ENCODE measurements at regions not wholly inside any gene's neighbourhood (a gene's known extent, or its start where the extent isn't known, plus 50 kb on each side); places are given as distances from the start of the nearest gene placed in this dataset.
"Not testable (repeated sequence)": the region's sequence is repeated elsewhere in the genome, so short reads cannot be mapped to it uniquely, and the experiment has no call there.

- no peak overlapping the region for H3K9ac ChIP-seq
- no peaks in the 10 kb centered on the region for H3K36me3 ChIP-seq
- H3K4me3 ChIP-seq, result no peak overlapping the region
- peaks cover 0 to 4% (median 0%) of the 10 kb centered on the region in 11 experiments; a peak in 1 of 22 replicates for H4K20me1 ChIP-seq
- TF ChIP-seq Cebpa-rat (IDR thresholded peaks at IDR 0.05), result no peak
- H3K27ac ChIP-seq, result no peak overlapping the region
- no peak overlapping the region for H3K4me2 ChIP-seq
- no peaks in the 10 kb centered on the region for H3K4me1 ChIP-seq
- peaks cover 65 to 99% (median 96%) of the 10 kb centered on the region in 11 experiments for H3K27me3 ChIP-seq
- H3K9me3 ChIP-seq (replicated peaks in 1 of 11), result peaks cover 0 to 11% (median 4%) of the 10 kb centered on the region in 11 experiments; a peak in 7 of 22 replicates
These were observed 273.1 kb downstream of the SLITRK2 start for GRCh38 chrX:146090732-146091131.

GRCh38 chrX:146109362-146109761, 291.7 kb downstream of the SLITRK2 start:
- Histone ChIP-seq H3K4me2 (no peak overlapping the region), H3K4me3 (no peak overlapping the region), H3K27ac (no peak overlapping the region), H3K9me3 (replicated peaks in 1 of 11) (peaks cover 0 to 13% (median 0%) of the 10 kb centered on the region in 11 experiments; a peak in 3 of 22 replicates), H3K36me3 (no peaks in the 10 kb centered on the region), H3K9ac (no peak overlapping the region), H3K27me3 (peaks cover 56 to 78% (median 72%) of the 10 kb centered on the region in 11 experiments), H4K20me1 (no peaks in the 10 kb centered on the region; a peak in 1 of 22 replicates), H3K4me1 (no peaks in the 10 kb centered on the region)
- no peak for TF ChIP-seq Cebpa-rat (IDR thresholded peaks at IDR 0.05)

GRCh38 chrX:146119074-146119473, 301.4 kb downstream of the SLITRK2 start:
- H4K20me1 ChIP-seq, H3K36me3 ChIP-seq, H3K4me2 ChIP-seq, H3K4me3 ChIP-seq, H3K27ac ChIP-seq, H3K4me1 ChIP-seq, H3K9ac ChIP-seq: not testable (repeated sequence)
- H3K27me3 ChIP-seq, result peaks cover 44 to 84% (median 69%) of the 10 kb centered on the region in 11 experiments; a peak in 21 of 22 replicates
- peaks cover 0 to 19% (median 4%) of the 10 kb centered on the region in 11 experiments; a peak in 5 of 22 replicates for H3K9me3 ChIP-seq (replicated peaks in 1 of 11)

- Histone ChIP-seq H3K27me3 (peaks cover 63 to 76% (median 69%) of the 10 kb centered on the region in 11 experiments), H3K9me3 (replicated peaks in 1 of 11) (peaks cover 0 to 7% (median 0%) of the 10 kb centered on the region in 11 experiments; a peak in 2 of 22 replicates), H3K36me3 (no peaks in the 10 kb centered on the region), H3K9ac (no peak overlapping the region), H3K4me1 (peaks cover 0 to 4% (median 0%) of the 10 kb centered on the region in 10 experiments; a peak in 1 of 20 replicates), H3K4me3 (no peak overlapping the region), H3K4me2 (no peak overlapping the region), H4K20me1 (peaks cover 0 to 4% (median 0%) of the 10 kb centered on the region in 11 experiments; a peak in 2 of 22 replicates), H3K27ac (no peak overlapping the region)
- no peak for TF ChIP-seq Cebpa-rat (IDR thresholded peaks at IDR 0.05)
These were observed 310.0 kb downstream of the SLITRK2 start for GRCh38 chrX:146127617-146128016.

GRCh38 chrX:146141221-146141620, 323.6 kb downstream of the SLITRK2 start:
- peaks cover 91 to 100% (median 99%) of the 10 kb centered on the region in 11 experiments for H3K27me3 ChIP-seq

GRCh38 chrX:146144039-146144438, 326.4 kb downstream of the SLITRK2 start:
- Histone ChIP-seq H3K9me3 (replicated peaks in 1 of 11) (no peaks in the 10 kb centered on the region), H3K4me1 (no peaks in the 10 kb centered on the region), H3K27ac (no peak overlapping the region), H3K27me3 (peaks cover 96 to 100% (median 100%) of the 10 kb centered on the region in 11 experiments), H3K4me3 (no peak overlapping the region), H4K20me1 (no peaks in the 10 kb centered on the region), H3K36me3 (no peaks in the 10 kb centered on the region), H3K4me2 (no peak overlapping the region), H3K9ac (no peak overlapping the region)
- TF ChIP-seq Cebpa-rat (IDR thresholded peaks at IDR 0.05), result no peak

More at GRCh38 chrX:146141221-146141620, 323.6 kb downstream of the SLITRK2 start:
- no peaks in the 10 kb centered on the region for H3K4me1 ChIP-seq
- H3K9me3 ChIP-seq (replicated peaks in 1 of 11), result no peaks in the 10 kb centered on the region
- no peak overlapping the region for H3K9ac ChIP-seq
- H3K4me3 ChIP-seq, result no peak overlapping the region
- TF ChIP-seq Cebpa-rat (IDR thresholded peaks at IDR 0.05), result no peak
- H4K20me1 ChIP-seq, result 0 out of 22 replicates have a peak, but pooled peaks cover 0 to 3% (median 0%) of the 10 kb centered on the region in 11 experiments
- H3K27ac ChIP-seq, result no peak overlapping the region
- H3K4me2 ChIP-seq, result no peak overlapping the region
- H3K36me3 ChIP-seq, result no peaks in the 10 kb centered on the region

- Histone ChIP-seq H3K9ac (no peak overlapping the region), H3K4me1 (no peaks in the 10 kb centered on the region), H3K9me3 (replicated peaks in 1 of 11) (no peaks in the 10 kb centered on the region), H3K27ac (no peak overlapping the region), H3K4me2 (no peak overlapping the region), H3K36me3 (no peaks in the 10 kb centered on the region), H4K20me1 (peaks cover 0 to 4% (median 0%) of the 10 kb centered on the region in 11 experiments; a peak in 1 of 22 replicates), H3K27me3 (peaks cover 63 to 100% (median 98%) of the 10 kb centered on the region in 11 experiments), H3K4me3 (no peak overlapping the region)
- TF ChIP-seq Cebpa-rat (IDR thresholded peaks at IDR 0.05), result no peak
These were observed 336.6 kb downstream of the SLITRK2 start for GRCh38 chrX:146154191-146154590.

- Histone ChIP-seq H3K4me1 (no peaks in the 10 kb centered on the region), H4K20me1 (no peaks in the 10 kb centered on the region; a peak in 1 of 22 replicates), H3K27ac (no peak overlapping the region), H3K36me3 (no peaks in the 10 kb centered on the region), H3K9me3 (replicated peaks in 1 of 11) (no peaks in the 10 kb centered on the region), H3K27me3 (peaks cover 62 to 98% (median 96%) of the 10 kb centered on the region in 11 experiments), H3K4me2 (no peak overlapping the region), H3K9ac (no peak overlapping the region), H3K4me3 (no peak overlapping the region)
- TF ChIP-seq Cebpa-rat (IDR thresholded peaks at IDR 0.05), result no peak
These were observed 343.0 kb downstream of the SLITRK2 start for GRCh38 chrX:146160443-146161203.

GRCh38 chrX:146173742-146174141, 356.1 kb downstream of the SLITRK2 start:
- H3K4me3 ChIP-seq, result no peak overlapping the region
- H4K20me1 ChIP-seq, result no peaks in the 10 kb centered on the region; a peak in 1 of 22 replicates
- H3K27me3 ChIP-seq, result peaks cover 84 to 98% (median 96%) of the 10 kb centered on the region in 11 experiments
- no peaks in the 10 kb centered on the region for H3K36me3 ChIP-seq
- peaks cover 0 to 19% (median 0%) of the 10 kb centered on the region in 11 experiments; a peak in 6 of 22 replicates for H3K9me3 ChIP-seq (replicated peaks in 1 of 11)
- H3K9ac ChIP-seq, result no peak overlapping the region
- H3K4me1 ChIP-seq, result peaks cover 0 to 17% (median 0%) of the 10 kb centered on the region in 10 experiments; a peak in 5 of 20 replicates
- no peak overlapping the region for H3K27ac ChIP-seq
- no peak for TF ChIP-seq Cebpa-rat (IDR thresholded peaks at IDR 0.05)
- H3K4me2 ChIP-seq, result no peak overlapping the region

Measured in BLaER1 treated with 17β-estradiol and CSF1 and Interleukin-3, amounts not matched to agents 10 nM and 100 nM (cell line).